GM19328 (cell line): ENCODE measurements at regions not wholly inside any gene's neighbourhood (a gene's known extent, or its start where the extent isn't known, plus 50 kb on each side); places are given as distances from the start of the nearest gene placed in this dataset.
"Not testable (repeated sequence)": the region's sequence is repeated elsewhere in the genome, so short reads cannot be mapped to it uniquely, and the experiment has no call there.

ENCODE experiments used
- ATAC-seq: cut with Tn5 transposase; IDR thresholded peaks from one replicate; pipeline ENCODE4 v1.9.1; 2021; ENCODE audit warnings: mild to moderate bottlenecking, moderate library complexity; ENCODE audit not compliant: unreplicated experiment

- ATAC-seq: no peak
Observed at GRCh38 chr2:192854031-192854430, 659.3 kb upstream of the TMEFF2 start.

DNA sequence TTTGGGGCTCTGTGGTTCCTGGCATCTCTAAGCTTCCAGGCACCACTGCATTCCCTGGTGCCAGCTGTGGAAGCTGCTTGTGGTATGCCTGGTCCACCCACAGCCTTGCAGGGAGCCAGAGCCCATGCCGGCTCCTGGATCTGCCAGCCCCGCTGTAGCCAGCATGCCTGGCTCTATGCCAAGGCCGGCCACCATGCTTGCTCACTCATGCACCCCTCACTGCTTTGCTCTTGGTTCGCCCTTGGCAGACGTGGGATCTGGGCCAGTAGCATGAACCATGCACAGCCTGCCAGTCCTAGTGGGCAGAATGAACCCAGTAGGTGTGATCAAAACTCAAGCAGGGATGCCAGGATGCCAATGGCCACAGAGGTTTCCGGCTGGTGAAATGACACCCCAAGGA, 634.2 kb upstream of the TMEFF2 start:
- ATAC-seq: no peak

GRCh38 chr2:192828175-192828574, 633.4 kb upstream of the TMEFF2 start:
- no peak for ATAC-seq

DNA sequence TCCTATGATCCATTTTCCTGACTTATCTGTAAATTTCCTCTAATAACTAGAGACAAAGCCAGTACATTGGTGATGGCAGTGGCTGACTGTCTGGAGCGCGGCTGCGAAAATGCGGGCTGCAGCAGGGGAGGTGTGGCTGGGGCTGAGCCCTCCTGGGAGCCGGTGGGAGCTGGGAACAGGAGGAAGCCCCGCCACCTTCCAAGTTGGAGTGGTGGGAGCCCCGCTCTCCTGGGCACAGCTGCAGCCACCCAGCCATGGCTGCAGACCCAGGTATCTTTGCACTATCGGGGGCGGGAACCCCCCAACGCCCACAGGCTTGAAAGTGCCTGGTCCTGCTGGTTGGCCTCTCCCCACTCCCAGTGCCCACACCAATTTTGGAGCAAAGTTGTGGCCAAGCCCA, 633.0 kb upstream of the TMEFF2 start:
- ATAC-seq: no peak

- no peak for ATAC-seq
Observed at GRCh38 chr2:192814376-192814775, 619.6 kb upstream of the TMEFF2 start.

- no peak for ATAC-seq
Observed at GRCh38 chr2:192813341-192813740, 618.6 kb upstream of the TMEFF2 start.

DNA sequence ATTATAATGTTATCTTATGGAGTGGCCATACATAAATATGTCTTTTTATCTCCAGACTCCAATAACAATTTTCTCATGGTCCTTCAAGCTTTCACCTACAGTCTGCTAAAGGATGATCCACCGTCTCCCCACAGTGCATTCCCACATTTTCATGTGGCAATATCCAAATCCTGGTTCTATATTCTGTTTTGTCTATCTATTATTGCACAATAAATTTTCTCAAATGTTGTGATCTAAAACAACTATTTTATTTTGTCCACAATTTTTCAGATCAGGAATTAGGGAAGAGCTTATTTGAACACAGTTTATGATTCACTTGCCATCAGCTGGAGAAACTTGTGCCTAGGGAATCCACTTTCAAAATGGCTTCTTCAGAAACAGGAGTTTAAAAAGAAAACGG, 614.4 kb upstream of the TMEFF2 start:
- ATAC-seq: no peak

GRCh38 chr2:192783643-192784042, 588.9 kb upstream of the TMEFF2 start:
- ATAC-seq: no peak

GRCh38 chr2:192775459-192776262, 580.9 kb upstream of the TMEFF2 start:
- ATAC-seq: no peak

- no peak for ATAC-seq
Observed at GRCh38 chr2:192775011-192775410, 580.3 kb upstream of the TMEFF2 start.

- ATAC-seq: no peak
Observed at GRCh38 chr2:192773044-192773443, 578.3 kb upstream of the TMEFF2 start.

DNA sequence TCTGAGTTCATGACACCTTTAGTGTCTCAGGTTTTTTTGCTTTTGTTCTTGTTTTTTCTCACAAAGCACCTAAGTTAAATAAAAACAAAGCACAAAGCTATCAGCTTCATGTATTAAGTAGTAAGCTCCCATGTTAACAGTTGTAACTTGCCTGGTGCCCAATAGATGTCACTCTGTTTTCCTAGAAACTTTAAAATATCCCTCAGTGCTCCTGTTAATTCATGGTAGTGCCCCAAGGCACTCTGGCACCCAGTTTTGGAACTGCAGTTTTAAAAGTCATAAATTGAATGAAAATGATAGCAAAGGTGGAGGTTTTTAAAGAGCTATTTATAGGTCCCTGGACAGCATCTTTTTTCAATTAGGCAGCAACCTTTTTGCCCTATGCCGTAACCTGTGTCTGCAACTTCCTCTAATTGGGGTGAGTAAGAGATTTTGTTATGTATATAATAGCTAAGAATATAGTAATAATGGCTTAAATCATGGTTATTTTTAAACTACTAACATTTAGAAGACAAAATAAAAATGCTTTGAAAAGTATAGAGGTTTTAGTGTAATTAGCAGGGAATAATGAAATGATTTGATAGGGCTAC, 555.0 kb upstream of the TMEFF2 start:
- no peak for ATAC-seq

- ATAC-seq: no peak
Observed at GRCh38 chr2:192741889-192742288, 547.2 kb upstream of the TMEFF2 start.

GRCh38 chr2:192735447-192735846, 540.7 kb upstream of the TMEFF2 start:
- ATAC-seq: no peak

DNA sequence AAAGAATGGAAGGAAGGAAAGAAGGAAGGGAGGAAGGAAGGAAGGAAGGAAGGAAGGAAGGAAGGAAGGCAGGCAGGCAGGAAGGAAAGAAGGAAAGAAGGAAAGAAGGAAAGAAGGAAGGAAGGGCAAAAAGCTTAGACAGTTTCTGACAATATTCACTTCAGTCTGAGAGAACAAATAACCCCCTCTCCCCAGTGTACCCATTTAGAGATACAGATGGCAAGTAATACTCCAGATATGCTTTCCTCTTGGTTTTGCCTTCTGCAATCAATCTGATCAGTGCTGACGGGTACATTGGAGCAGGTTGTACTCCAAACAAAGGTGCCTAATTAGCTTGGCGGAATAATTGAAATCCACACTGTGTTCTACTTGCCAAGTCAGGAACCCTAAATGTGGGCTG, 534.6 kb upstream of the TMEFF2 start:
- no peak for ATAC-seq

DNA sequence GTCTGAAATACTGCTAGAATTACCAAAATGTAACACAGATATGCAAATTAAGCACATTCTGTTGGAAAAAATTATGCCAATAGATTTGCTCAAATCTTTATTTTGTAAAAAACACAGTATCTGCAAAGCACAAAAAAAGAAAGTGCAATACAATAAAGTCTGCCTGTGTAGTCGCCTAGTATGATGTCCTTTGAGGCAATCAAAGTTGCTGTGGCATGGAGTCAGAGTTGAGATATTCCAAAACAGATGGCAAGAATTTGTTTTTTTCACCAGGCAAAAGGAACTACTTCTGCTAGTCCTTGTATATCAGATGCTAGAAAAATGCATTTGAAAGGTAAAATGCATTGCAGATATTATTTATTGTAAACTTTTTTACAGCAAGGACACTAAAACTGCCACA, 531.3 kb upstream of the TMEFF2 start:
- no peak for ATAC-seq

DNA sequence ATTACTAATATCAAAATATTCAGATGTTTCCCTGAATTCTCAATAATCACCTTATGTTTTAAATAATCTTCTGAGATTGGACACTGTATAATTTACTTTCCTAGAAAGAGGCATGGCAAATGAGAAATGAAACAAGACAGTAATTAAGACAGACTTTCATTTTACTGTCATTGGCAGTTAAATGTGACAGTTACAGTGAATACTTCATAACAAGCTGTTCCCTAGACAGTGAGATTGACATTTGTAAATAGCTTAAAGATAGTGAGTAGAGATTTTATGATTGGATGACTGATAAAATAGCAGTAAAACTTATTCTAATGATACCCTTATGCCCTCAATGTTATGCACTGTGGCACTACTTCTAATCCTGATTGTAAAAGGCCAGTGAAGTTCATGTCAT, 524.9 kb upstream of the TMEFF2 start:
- ATAC-seq: no peak

- ATAC-seq: no peak
Observed at GRCh38 chr2:192718340-192718739, 523.6 kb upstream of the TMEFF2 start.

DNA sequence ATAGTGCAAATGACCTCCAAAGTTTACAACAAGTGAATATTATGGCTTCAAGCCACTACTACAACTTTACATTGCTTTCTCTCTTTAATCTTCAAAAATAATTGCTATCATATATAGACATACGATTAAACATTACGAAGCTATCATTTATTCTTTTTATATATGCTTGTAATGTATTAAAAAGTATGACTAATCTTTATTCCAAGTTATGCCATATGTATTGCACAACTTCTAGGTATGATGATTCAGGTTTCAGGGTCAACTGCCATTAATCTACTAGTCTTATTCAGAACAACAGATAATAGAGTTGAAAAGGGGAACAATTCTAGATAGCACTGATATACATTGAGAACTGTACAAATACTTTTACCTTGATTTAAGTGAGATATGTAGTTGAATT, 506.2 kb upstream of the TMEFF2 start:
- ATAC-seq: no peak

DNA sequence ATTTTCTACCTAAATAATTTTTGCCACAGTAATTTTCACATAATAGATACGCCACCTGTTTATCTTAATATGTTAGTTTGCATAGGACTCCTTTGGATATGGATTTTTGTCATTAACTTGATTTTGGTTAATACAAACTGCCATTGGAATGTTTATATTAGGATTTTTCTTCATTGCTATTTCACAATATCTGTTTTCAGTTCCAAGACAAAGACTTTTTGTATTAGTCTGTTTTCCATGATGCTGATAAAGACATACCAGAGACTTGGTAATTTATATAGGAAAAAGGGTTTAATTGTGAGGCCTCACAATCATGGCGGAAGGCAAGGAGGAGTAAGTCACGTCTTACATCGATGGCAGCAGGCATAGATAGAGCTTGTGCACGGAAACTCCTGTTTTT, 503.1 kb upstream of the TMEFF2 start:
- no peak for ATAC-seq

DNA sequence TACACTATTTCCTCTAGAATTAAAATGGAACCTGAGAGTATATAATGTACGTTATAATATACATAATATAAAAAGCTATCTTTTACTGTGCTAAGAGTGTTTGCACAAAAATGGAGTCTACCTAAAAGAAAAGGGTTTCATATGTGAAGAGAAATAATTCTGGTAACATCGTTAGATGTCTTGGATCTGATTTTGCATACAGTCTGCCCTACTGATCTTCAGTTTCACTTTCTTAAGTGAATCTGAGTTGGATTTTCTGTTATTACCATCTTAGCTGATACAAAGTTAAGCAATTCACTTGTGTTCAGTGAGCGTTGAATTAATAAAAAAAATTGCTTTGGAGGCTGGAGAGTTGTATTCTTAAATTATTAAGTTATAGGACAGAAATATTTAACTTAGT, 502.1 kb upstream of the TMEFF2 start:
- ATAC-seq: no peak

DNA sequence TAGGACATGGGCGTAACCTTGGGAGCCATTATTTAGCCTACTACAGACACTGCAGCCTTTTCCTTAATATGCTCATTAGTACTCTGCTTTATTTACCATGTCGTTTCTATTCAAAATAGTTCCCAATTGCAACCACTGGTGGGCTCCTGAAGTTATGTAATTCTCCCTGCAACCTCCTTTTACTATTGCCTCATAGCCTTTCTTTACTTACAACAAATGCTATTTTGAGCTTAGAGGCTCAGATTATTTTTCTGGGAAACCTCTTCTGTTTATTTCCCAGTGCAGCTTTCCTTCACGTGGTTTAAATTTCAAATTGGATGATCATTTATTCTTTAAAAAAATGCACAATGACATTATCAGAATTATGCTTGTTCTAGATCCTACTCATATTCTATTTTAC, 492.3 kb upstream of the TMEFF2 start:
- no peak for ATAC-seq

GRCh38 chr2:192682511-192682910, 487.8 kb upstream of the TMEFF2 start:
- not testable (repeated sequence) for ATAC-seq
